ENCODE measurements at regions not wholly inside any gene's neighbourhood (a gene's known extent, or its start where the extent isn't known, plus 50 kb on each side); places are given as distances from the start of the nearest gene placed in this dataset.

DNA sequence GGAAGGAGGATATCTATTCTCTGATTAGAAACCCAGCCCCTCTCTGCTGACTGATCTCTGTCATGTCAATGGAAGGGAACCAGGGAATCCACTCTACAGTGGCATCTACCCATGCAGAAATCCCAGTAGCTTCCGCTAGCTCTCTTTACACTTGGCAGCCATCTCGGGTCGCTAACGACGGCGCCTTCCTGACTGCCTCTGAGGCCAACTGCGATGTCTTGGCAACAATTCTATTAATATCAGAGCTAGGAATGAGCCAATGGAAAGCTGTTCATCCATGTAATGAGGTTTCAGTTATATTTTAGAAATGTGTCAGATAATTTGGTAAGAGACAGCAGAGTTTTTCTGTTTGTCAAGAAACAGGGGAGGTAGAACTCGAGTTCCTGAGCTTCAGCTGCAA, 67.6 kb upstream of the ATP10B start:
- TF ChIP-seq, protein P1, sequence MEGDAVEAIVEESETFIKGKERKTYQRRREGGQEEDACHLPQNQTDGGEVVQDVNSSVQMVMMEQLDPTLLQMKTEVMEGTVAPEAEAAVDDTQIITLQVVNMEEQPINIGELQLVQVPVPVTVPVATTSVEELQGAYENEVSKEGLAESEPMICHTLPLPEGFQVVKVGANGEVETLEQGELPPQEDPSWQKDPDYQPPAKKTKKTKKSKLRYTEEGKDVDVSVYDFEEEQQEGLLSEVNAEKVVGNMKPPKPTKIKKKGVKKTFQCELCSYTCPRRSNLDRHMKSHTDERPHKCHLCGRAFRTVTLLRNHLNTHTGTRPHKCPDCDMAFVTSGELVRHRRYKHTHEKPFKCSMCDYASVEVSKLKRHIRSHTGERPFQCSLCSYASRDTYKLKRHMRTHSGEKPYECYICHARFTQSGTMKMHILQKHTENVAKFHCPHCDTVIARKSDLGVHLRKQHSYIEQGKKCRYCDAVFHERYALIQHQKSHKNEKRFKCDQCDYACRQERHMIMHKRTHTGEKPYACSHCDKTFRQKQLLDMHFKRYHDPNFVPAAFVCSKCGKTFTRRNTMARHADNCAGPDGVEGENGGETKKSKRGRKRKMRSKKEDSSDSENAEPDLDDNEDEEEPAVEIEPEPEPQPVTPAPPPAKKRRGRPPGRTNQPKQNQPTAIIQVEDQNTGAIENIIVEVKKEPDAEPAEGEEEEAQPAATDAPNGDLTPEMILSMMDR (IDR thresholded peaks at IDR 0.05; ENCODE audit: borderline replicate concordance, extremely low read depth, low read length, poor library complexity, severe bottlenecking) = no peak
- no peak for TF ChIP-seq EZH2 (IDR thresholded peaks at IDR 0.05; ENCODE audit: borderline replicate concordance, low read depth, low read length, severe bottlenecking)

All from DND-41 (cell line).